GM12874 (cell line): ENCODE measurements at regions not wholly inside any gene's neighbourhood (a gene's known extent, or its start where the extent isn't known, plus 50 kb on each side); places are given as distances from the start of the nearest gene placed in this dataset.

ENCODE experiments used
- TF ChIP-seq, protein P1 (sequence below): IDR thresholded peaks from 2 replicates; pipeline ENCODE4 v1.5.1; 2011; ENCODE audit warnings: low read depth, mild to moderate bottlenecking, control low read depth, low read length, moderate library complexity; ENCODE audit not compliant: insufficient read depth

GRCh38 chr20:57768519-57768918 lies 58.7 kb upstream of the PMEPA1 start:
- TF ChIP-seq, protein P1, sequence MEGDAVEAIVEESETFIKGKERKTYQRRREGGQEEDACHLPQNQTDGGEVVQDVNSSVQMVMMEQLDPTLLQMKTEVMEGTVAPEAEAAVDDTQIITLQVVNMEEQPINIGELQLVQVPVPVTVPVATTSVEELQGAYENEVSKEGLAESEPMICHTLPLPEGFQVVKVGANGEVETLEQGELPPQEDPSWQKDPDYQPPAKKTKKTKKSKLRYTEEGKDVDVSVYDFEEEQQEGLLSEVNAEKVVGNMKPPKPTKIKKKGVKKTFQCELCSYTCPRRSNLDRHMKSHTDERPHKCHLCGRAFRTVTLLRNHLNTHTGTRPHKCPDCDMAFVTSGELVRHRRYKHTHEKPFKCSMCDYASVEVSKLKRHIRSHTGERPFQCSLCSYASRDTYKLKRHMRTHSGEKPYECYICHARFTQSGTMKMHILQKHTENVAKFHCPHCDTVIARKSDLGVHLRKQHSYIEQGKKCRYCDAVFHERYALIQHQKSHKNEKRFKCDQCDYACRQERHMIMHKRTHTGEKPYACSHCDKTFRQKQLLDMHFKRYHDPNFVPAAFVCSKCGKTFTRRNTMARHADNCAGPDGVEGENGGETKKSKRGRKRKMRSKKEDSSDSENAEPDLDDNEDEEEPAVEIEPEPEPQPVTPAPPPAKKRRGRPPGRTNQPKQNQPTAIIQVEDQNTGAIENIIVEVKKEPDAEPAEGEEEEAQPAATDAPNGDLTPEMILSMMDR = no peak

- TF ChIP-seq, protein P1 = no peak
These were observed 57.6 kb upstream of the PMEPA1 start for GRCh38 chr20:57767441-57767840.

DNA sequence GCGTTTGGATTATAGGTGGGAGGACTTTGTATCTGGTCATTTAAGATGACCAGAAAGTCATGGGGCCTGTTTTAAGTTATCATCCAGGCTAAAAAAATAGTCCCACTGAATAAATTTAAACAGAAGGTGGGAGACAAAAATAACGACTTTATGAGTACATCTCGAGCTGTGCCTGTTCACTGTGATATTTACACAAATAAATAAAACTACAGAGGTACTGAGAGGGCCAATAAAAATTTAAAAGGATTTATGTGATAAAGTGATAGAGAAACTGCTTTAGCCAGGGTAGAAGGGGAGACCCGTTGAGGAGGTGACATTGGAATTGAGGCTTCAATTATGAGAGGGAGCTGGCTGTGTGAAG lies 53.4 kb upstream of the PMEPA1 start:
- TF ChIP-seq, protein P1 = no peak

DNA sequence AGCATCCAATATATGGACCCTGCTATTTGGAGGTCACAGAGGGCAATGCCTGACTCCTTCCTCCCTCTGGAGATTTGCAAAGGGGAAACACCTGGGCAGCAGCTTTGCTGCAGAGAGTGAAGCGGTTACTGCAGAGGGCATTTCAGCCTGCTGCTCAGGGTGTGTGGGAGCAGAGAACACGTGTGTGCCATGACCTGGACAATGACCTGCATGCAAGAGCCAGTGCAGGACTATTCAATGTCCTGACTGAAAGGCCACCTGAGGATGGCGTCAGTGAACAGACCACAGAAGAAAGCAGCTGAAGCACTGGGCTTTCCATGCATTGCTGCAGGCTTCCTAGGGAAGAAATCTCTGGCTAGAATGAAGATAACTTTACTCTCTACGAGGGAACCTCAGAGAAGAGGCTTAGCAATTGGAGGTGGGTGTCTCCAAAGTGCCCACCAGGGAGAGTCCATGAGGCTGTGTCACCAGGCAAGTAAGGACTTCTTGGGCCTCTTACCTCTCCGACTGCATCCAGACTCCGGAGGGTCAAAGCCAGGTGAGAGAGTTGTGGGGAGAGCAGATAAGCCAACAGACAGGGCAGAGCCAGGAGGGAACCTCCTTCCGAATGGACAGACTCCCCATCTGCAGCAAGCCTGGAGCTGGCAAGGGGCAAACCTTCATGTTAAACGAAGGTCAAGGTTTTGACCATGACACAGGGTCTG lies 52.9 kb upstream of the PMEPA1 start:
- TF ChIP-seq, protein P1 = no peak

GRCh38 chr20:57761413-57761734 lies 51.6 kb upstream of the PMEPA1 start:
- TF ChIP-seq, protein P1 = no peak

DNA sequence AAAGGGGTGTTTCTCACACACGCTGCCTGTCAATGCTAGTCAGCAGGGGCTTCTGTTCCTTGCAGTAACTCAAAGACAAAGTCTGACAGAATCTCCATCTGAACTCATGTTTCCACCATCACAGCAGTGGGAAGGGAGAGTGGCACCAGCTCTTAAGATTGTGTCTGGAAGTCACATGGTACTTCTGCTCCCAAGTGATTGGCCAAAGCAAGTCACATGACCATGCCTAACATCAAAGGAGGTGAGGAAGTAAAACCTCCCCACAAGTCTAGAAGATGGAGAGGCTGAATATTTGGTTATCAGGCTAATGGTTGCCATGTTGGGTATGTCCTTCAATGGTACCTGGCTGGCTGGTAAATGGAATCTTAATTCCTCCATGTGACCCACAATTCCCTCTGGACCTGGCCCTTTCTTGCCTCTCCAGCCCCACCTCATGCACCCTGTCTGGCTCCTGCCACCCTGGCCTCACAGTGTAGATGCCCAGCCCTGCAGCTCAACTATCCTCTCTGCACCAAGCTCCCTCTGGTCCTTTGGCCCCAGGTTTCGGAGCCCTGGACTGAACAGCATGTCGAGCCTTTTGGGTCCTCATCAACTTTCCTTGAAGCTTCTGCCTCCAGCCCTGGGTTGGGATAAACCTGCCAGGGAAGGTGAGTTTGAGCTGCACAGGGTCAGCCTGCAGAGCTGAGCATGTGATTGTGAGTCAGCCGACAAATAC lies 51.0 kb upstream of the PMEPA1 start:
- TF ChIP-seq, protein P1 = no peak

GRCh38 chr20:57759724-57760123 lies 49.9 kb upstream of the PMEPA1 start:
- TF ChIP-seq, protein P1 = no peak
